ENCODE measurements at regions not wholly inside any gene's neighbourhood (a gene's known extent, or its start where the extent isn't known, plus 50 kb on each side); places are given as distances from the start of the nearest gene placed in this dataset.

GRCh38 chr10:85151506-85151905 lies 823.1 kb downstream of the CCSER2 start:
- Histone ChIP-seq H3K9ac (ENCODE audit: insufficient read depth in 1 of 2, low read depth in 2 of 2, low read length in 2 of 2) (no peak overlapping the region), H4K20me1 (replicated peaks; ENCODE audit: control insufficient read depth, insufficient read depth, low read length) (no peaks in the 10 kb centered on the region), H3K4me1 (replicated peaks in 1 of 2; ENCODE audit: control insufficient read depth in 2 of 2, insufficient read depth in 2 of 2, low read length in 2 of 2) (no peaks in the 10 kb centered on the region), H3K27me3 (ENCODE audit: control insufficient read depth in 2 of 2, insufficient read depth in 2 of 2, low read length in 2 of 2) (no peaks in the 10 kb centered on the region), H3K9me1 (ENCODE audit: control insufficient read depth, insufficient read depth, low read length) (no peaks in the 10 kb centered on the region), H2AFZ (ENCODE audit: low read depth, low read length) (no peak overlapping the region), H3K9me3 (replicated peaks; ENCODE audit: control insufficient read depth, insufficient read depth, low read depth, low read length) (no peaks in the 10 kb centered on the region; the same call in 1 of the 2 replicates), H3K4me2 (ENCODE audit: insufficient read depth, low read length) (no peak overlapping the region), H3K79me2 (ENCODE audit: control insufficient read depth, insufficient read depth, low read length) (no peaks in the 10 kb centered on the region), H3K4me3 (no peak overlapping the region), H3K27ac (ENCODE audit: extremely low read depth, low read depth, low read length) (no peak overlapping the region), H3K36me3 (ENCODE audit: control insufficient read depth, insufficient read depth, low read length) (no peaks in the 10 kb centered on the region)
- WGBS (ENCODE audit: insufficient coverage, low coverage, missing lambda C conversion rate) = 0% methylated on average over 3 of the region's 3 CpGs
- in situ Hi-C loops (cut with MboI) = no loop called here
- CTCF ChIA-PET (ENCODE audit: low intra/inter-chr PET ratio) = no interaction called here
- POLR2A ChIA-PET = no interaction called here
- DNase-seq (ENCODE audit: extremely low read depth in 1 of 4, low spot score in 3 of 4) (no peak), FAIRE-seq (no peak), ATAC-seq (no peak)
- intact Hi-C loops (cut with micrococcal nuclease) = no loop called here
- TF ChIP-seq LEF1 (IDR thresholded peaks at IDR 0.05) (no peak), MED1 (CRISPR knock-in tag; IDR thresholded peaks at IDR 0.05; ENCODE audit: borderline replicate concordance) (no peak), CHAMP1 (IDR thresholded peaks at IDR 0.05) (no peak), CBFA2T2 (conservative IDR thresholded peaks at IDR 0.05) (no peak), L3MBTL2 (IDR thresholded peaks at IDR 0.05) (no peak), ARID1B (IDR thresholded peaks at IDR 0.05) (no peak), ZEB2 (IDR thresholded peaks at IDR 0.05) (no peak), HDAC1 (IDR thresholded peaks at IDR 0.05) (no peak), MYNN (IDR thresholded peaks at IDR 0.05) (no peak), MYNN (CRISPR knock-in tag; IDR thresholded peaks at IDR 0.05) (no peak), SRSF3 (IDR thresholded peaks at IDR 0.05; ENCODE audit: insufficient read depth, low read length) (no peak), ZNF785 (CRISPR knock-in tag; IDR thresholded peaks at IDR 0.05) (no peak), ILF3 (IDR thresholded peaks at IDR 0.05; ENCODE audit: borderline replicate concordance) (no peak), PHB (CRISPR knock-in tag; IDR thresholded peaks at IDR 0.05) (no peak)
- no TSS peak for BruUV-seq (replicated peaks)

All from K562 (cell line).